GM12891 (cell line): ENCODE measurements at regions not wholly inside any gene's neighbourhood (a gene's known extent, or its start where the extent isn't known, plus 50 kb on each side); places are given as distances from the start of the nearest gene placed in this dataset.

Experiments
- DNase-seq: peaks from one replicate; pipeline ENCODE4 v3.0.0; 2011; ENCODE audit warnings: low spot score; ENCODE audit not compliant: insufficient read length
- FAIRE-seq: peaks from 2 replicates; lab custom pipeline; 2011; peaks lifted over from hg19 to GRCh38; lab: Jason Lieb, UNC
- PAX5 ChIP-seq: IDR thresholded peaks from 2 replicates; pipeline ENCODE4 v1.6.1; 2011; ENCODE audit warnings: low read length, moderate library complexity, mild to moderate bottlenecking; ENCODE audit not compliant: insufficient read depth, severe bottlenecking
- POLR2A ChIP-seq: IDR thresholded peaks from 2 replicates; pipeline ENCODE4 v1.6.1; 2011; ENCODE audit warnings: low read depth, low read length, control low read depth
- POLR2AphosphoS5 ChIP-seq: IDR thresholded peaks from 2 replicates; pipeline ENCODE4 v1.6.1; 2011; ENCODE audit warnings: low read depth, low read length, control low read depth
- POU2F2 ChIP-seq: IDR thresholded peaks from 2 replicates; pipeline ENCODE4 v1.6.1; 2011; ENCODE audit warnings: low read depth, mild to moderate bottlenecking, control low read depth, low read length, moderate library complexity
- SPI1 ChIP-seq: IDR thresholded peaks from 2 replicates; pipeline ENCODE4 v1.6.1; 2011; ENCODE audit warnings: low read depth, low read length, control low read depth
- TAF1 ChIP-seq: IDR thresholded peaks from 2 replicates; pipeline ENCODE4 v1.6.1; 2011; ENCODE audit warnings: low read depth, low read length, control low read depth

DNA sequence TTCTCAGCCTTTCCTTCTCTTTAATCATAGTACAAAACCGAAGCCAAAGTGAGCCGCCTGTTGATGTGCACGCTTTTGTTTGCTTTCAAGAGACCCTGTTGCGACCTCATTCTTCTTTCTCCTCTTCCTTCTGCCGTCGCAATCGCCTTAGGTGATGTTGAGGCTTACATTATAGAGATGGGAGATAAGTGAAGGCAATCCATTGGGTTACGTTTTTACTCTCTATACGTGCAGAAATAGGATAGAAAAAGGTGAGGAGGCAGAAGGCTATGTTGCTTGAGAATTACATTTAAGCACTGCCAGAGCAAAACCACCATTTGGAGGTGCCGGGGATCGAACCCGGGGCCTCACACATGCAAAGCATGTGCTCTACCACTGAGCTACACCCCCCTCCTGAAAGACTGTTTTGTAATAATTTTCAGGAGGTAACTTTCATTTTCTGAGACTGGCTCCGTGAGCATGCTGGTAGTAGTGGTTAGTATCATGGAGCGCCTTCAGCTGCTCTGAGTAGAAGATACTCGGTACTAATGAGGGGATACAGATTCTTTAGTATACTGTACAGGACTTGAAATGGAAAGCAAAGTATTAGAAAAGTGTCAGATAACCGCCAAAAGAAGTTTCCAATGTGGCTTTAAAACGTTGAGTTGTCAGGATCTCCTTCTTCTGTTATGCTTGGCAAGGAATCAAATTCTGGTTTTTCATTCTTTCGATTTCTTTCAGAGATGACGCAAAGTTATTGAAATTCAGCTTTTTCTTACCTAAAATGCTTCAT lies 165.6 kb downstream of the TRIM27 start:
- no peak for DNase-seq

DNA sequence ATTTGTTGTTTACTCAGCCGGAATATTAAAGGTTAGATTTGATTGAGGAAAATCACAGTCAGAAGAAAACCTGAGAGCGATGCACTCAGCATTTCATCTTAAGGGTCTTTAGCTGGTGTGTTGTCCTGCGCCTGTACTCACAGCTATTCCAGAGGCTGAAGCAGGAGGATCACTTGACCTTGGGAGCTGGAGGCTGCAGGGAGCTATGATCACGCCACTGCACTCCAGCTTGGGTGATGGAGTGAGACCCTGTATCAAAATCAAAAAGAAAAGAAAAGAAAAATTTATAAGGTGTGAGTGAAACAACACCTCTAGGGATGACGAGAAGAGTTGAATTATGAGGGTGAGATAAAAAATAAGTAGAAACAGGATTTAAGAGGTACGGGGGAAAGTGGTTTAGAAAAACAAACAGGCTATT lies 165.0 kb downstream of the TRIM27 start:
- no peak for DNase-seq
- no peak for FAIRE-seq
- TF ChIP-seq SPI1 (no peak), POU2F2 (no peak), TAF1 (no peak), PAX5 (no peak), POLR2A (no peak), POLR2AphosphoS5 (no peak)

More for the DNA sequence above, 165.6 kb downstream of the TRIM27 start:
- TF ChIP-seq POU2F2, result no peak
- no peak for TF ChIP-seq PAX5
- TF ChIP-seq SPI1, result no peak
- TF ChIP-seq POLR2AphosphoS5, result no peak
- TF ChIP-seq POLR2A, result no peak
- no peak for TF ChIP-seq TAF1
- FAIRE-seq, result no peak

DNA sequence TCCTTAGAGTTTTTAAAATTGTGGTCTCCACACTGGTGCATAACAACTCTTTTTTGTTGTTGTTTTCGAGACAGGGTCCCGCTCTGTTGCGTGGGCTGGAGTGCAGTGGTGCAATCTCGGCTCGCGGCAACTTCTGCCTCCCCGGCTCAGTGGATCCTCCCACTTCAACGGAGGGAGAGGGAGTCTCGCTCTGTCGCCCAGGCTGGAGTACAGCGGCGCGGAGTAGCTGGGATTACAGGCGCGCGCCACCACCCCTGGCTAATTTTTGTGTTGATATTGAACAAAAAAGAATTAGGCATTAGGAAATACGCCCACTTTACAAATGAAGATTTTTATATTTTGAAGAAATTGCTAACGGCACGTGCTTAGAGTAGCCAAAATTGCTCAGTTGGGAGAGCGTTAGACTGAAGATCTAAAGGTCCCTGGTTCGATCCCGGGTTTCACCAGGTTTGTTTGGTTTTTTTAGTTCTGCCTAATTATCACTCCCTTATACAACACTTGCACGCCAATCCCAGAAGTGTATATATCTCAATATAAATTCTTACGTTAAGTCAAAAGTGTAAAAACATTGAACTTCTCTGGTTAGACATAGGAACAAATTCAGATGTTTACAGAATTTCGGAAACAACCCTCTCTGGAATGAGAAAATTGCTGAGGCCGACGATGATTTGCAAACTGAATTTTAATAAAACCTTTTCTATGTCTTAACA lies 159.6 kb downstream of the TRIM27 start:
- FAIRE-seq (no peak), DNase-seq (no peak)
- TF ChIP-seq POLR2AphosphoS5 (no peak), POU2F2 (no peak), PAX5 (no peak), SPI1 (no peak), TAF1 (no peak), POLR2A (no peak)

DNA sequence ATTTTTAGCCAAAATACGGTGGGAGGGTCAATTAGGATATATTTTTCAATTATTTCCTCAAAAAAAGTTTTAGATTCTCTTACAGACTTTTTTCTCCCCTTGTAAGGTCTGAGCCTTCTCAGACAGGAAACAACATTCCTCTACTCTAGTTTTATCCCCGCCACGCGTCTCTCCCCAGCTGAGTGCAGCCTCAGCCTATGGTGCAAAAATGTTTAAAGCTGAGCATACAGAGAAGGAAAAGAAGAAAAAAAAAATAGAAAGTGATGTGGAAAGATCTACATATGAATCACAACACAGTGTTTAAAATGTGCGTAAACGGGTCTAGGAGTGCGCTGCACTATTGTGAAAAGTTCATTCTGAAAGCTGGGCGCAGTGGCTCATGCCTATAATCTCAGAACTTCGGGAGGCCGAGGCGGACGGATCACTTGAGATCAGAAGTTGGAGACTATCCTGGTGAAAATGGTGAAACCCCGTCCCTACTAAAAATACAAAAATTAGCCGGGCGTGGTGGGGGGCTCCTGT lies 159.0 kb downstream of the TRIM27 start:
- TF ChIP-seq SPI1, result no peak
- TF ChIP-seq POU2F2, result no peak
- TF ChIP-seq POLR2A, result no peak
- TF ChIP-seq POLR2AphosphoS5, result no peak
- TF ChIP-seq PAX5, result no peak
- TF ChIP-seq TAF1, result no peak
- no peak for FAIRE-seq

DNA sequence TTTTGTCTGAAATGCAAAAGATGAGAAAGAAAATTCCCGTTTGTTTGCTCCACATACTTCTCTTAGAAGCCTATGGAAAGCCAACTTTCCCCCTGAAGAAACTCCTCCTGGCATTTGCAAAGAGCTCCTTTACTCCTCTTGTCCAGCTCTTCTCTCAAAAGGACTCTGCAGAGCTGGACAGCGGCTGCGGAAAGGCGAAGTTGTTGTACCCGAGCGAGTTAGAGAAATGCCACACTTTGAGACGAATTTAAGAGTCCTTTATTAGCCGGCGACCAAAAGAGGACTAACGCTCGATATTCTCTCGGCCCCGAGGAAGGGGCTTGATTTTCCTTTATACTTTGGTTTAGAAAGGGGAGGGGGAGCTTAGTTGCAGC lies 157.8 kb downstream of the TRIM27 start:
- TF ChIP-seq POLR2A (no peak), SPI1 (no peak), POU2F2 (no peak), PAX5 (no peak), TAF1 (no peak), POLR2AphosphoS5 (no peak)
- DNase-seq (no peak), FAIRE-seq (no peak)

More for the DNA sequence above, 159.0 kb downstream of the TRIM27 start:
- no peak for DNase-seq

DNA sequence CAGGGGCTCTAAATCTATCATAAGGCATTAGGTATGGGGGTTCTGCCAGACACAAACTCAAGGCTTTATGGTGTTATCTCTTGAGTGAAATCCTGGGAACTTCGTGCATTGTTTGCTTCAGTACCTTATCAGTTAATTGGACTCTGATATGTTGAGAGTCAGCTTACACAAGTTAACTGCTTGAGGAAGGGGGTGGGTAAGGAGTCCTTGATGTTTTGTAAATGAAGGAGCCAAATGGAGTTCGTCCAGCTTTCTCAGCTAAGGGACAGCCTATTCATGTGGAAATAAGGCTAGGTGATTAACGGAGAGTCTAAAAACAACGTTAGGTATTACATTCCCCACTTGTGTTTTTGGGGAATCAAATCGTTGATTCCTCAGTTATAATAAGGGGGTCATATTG lies 157.4 kb downstream of the TRIM27 start:
- TF ChIP-seq POLR2AphosphoS5 (no peak), SPI1 (no peak), PAX5 (no peak), TAF1 (no peak), POU2F2 (no peak), POLR2A (no peak)
- FAIRE-seq, result no peak
- no peak for DNase-seq

DNA sequence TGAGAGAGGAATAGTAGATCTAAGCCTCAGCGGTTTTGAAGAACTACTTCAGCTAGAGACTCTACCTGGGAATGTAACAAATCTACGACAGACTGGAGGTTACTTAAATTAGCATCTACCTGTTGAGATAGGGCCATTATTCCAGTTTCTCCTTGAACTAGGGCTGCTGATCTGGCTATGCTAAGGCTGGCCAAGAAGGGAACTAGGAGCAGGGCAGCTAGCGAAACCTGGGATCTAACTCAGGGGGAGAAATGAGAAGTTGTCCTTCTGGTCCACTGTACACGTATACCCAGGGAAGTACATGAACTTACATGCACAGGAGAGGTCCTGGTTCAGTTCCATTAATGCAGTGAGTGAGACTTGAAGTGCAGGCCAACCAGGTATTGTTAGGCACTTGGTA lies 156.7 kb downstream of the TRIM27 start:
- no peak for DNase-seq
- TF ChIP-seq POLR2AphosphoS5, result no peak
- no peak for TF ChIP-seq PAX5
- no peak for TF ChIP-seq POU2F2
- TF ChIP-seq TAF1, result no peak
- no peak for TF ChIP-seq POLR2A
- TF ChIP-seq SPI1, result no peak
- no peak for FAIRE-seq

DNA sequence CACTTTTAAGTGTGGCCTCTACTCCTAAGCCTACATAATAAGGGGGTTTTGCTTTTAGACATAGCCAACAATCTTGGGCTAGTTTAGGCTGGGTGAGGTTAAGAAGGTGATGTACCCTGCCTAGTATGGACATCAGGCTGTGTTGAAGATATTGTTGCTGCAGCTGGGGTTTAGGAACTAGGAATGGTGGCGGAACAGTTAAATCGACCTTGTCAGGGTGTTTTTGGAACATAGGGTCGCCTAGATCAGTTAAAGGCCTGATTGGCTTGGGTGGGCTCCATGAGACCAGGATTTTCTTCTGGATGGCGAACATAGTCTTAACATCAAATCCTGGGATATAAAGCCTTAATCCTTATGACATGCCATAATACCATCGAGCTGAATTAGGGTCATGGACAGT lies 156.1 kb downstream of the TRIM27 start:
- FAIRE-seq, result no peak
- TF ChIP-seq POLR2AphosphoS5 (no peak), POU2F2 (no peak), PAX5 (no peak), POLR2A (no peak), SPI1 (no peak), TAF1 (no peak)
- DNase-seq, result no peak

DNA sequence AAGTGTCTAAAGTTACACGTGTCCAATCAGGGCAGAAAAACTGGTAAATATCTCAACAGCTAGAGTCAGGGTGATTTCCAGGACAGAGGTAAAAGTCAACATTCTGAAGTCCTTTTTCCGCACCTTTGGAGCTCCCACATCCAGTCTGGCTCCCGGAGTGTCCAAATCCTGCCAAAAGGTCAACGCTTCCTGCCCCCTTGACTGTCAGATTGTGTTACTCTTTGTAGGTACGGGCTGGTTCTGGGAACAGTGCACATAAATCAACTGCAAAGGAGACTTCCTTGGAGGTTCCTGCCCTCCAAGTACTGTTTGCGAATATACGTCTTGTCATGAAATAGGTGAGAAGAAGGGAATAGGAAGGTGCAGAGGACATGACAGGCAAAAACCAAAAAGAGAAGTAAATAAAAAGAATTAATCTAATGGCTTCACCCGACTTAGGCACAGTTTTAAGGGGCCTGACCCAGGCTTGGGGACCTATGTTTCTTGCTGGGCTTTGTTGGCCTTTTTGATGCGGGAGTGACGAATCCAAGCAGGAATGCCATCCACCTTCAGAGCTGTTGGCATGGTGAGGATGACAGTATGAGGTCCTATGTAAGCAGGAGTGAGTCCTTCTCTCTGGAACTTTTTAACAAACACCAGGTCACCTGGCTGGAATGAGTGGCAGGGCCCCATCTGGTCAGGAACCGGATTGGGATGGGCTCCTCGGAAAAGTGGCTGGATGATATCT lies 155.4 kb downstream of the TRIM27 start:
- DNase-seq (no peak), FAIRE-seq (no peak)
- TF ChIP-seq POU2F2 (no peak), TAF1 (no peak), POLR2AphosphoS5 (no peak), SPI1 (no peak), PAX5 (no peak), POLR2A (no peak)
